Inflammatory macrophage treated with lipopolysaccharide for 1 hour (primary cell): ENCODE measurements at regions not wholly inside any gene's neighbourhood (a gene's known extent, or its start where the extent isn't known, plus 50 kb on each side); places are given as distances from the start of the nearest gene placed in this dataset.
A peak's percentile ranks its signal among the peaks of the same experiment; 100 is the strongest.

ENCODE experiments used
- DNase-seq, 2 donors: peaks; one replicate each; pipeline ENCODE4 v3.0.0-alpha.2; 2020 to 2022

DNA sequence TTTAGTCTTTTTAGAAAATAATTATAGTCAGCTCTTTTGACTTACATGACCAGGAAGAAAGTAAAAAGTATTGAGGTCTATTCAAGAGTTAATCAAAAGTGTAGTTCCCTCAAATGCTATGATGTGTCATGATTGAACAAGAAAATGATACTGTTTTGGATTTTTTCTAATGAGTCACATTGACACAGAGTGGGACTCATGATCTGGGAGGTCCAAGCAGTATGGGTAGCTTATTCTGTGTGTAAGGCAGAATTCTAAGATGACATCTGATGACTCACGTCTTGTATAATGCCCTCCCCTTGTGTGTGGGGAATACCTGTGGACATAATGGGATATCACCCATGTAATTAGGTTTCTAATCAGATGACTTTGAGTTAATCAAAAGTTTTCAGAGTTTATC is 178.1 kb upstream of the DDHD1 start:
- no peak for DNase-seq

DNA sequence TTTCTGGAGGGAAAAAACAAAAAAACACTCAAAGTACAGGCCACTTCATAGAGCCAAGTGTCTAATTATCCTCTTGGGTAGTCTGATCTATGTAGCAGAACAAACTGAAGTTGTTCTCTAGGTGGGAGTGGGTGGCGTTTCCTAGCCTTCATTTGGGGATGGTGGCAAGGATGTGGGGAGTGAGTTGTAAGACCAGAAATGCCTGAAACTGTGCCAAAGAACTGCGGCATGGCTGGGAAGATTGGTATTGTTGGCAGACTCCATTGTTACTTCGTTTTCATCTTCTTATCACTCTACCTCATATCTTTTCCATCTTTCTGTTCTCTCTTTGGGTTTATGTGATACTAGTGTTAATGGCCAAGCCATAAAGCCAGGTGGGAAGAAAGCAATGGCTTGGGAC is 177.3 kb upstream of the DDHD1 start:
- DNase-seq, result no peak

DNA sequence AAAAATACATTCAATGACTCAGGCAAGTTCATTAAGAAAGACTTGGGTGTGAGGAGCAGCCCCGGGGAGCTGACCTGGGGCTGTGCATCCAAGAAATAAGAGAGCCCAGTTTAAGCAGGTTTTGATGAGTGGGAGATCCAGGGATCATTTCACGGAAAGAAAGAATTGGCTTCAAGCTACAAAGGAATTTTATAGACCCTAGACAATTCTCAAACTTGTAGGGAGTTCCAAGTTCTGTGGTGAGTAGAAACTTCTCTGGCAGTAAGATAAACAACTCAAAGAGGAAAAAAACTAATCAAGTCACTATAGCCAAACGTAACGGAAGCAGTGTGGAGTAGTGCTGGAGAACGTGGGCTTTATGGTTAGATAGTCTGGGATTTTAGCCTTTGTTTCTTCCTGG is 175.7 kb upstream of the DDHD1 start:
- no peak for DNase-seq

DNA sequence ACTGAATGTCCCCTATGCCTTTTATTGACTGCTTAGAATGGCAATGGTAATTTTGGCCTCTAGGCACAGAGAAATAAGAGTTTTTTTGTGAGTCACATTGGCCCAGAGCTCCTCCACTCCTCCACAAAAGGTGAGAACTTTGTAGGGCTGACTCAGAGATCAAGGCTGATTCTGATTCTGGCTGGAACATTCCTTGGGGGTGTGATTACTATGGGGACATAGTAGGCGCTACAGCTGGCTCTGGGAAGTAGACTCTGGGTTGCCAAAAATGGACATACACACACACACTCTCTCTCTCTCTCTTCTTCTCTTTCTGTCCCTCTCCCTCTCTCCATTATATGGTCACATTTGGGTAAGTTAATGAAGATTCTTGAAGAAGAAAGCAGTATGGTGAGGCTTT is 174.6 kb upstream of the DDHD1 start:
- no peak for DNase-seq

DNA sequence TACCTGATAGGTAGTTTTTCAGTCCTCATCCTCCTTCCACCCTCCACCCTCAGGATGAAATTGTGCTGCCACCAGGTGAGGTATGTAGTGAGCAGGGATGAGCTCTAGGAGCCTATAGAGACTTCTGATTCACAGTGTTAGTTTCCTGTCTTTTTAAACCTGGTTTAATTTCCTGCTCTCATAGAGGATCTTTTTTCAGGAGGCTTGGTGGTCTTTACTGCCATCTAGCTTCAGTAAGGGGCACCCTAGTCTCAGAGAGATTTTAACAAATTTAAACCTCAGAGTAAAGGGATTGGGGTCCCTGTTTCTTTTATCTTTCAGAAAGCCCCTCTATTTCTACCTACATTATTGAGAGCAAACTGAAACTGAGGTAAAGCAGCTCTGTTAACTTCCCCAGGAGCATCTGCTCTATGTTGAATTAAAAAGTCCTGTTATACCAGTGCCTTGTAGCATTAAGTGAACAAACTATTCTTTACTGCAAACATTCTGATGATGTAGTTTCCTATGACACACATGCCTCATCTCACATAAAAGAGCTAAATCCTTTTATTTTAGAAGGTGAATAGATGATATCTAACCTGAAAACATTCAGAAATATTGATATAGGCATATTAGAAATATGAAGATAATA is 172.2 kb upstream of the DDHD1 start:
- no peak for DNase-seq

DNA sequence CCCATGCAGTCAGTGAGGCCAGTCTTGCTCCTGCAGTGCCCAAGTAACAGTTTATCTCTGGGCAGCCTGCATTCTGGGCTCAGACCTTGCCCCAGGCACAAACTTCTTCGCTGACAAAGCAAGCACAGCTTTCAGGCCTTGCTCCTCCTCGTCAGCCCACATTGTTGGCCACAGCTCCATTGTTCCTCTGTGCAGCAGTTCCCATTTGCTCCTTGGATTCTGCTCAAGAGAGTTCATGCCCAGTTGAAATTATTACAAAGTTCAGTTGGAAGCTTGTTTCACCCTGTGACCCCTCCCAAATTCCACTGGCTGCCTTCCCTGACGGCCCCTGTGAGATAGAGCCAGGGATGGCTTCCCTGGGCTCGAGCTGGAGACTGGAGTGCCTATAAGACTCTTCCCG is 163.4 kb upstream of the DDHD1 start:
- DNase-seq, result no peak

DNA sequence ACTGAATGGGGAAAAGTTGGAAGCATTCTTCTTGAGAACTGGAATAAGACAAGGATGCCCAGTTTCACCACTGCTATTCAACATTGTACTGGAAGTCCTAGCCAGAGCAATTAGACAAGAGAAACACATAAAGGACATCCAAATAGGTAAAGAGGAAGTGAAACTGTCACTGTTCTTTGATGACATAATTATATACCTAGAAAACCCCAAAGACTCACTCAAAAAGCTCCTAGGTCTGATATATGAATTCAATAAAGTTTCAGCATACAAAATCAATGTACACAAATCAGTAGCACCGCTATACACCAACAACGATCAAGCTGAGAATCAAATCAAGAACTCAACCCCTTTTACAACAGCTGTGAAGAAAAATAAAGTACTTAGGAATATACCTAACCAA is 157.3 kb upstream of the DDHD1 start:
- DNase-seq, result no peak

DNA sequence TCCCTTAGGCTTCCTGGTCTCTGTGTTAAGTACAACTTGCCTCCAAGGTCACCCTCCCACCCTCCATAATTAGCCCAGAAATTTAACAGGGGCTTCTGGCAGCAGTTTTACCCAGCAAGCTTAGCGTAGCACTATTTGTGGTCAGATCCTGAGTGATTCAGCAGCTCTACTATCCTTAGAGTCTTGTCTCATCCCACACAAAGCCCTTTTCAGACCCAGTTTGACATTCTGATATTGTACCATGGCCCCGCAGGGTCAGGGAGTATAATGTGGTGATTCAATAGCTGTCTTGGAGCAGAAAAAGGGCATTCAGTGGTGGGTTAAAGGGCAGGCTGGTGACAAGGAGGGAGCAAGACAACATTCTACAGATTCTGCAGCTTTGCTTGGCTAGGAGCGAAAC is 153.8 kb upstream of the DDHD1 start:
- DNase-seq, result no peak

DNA sequence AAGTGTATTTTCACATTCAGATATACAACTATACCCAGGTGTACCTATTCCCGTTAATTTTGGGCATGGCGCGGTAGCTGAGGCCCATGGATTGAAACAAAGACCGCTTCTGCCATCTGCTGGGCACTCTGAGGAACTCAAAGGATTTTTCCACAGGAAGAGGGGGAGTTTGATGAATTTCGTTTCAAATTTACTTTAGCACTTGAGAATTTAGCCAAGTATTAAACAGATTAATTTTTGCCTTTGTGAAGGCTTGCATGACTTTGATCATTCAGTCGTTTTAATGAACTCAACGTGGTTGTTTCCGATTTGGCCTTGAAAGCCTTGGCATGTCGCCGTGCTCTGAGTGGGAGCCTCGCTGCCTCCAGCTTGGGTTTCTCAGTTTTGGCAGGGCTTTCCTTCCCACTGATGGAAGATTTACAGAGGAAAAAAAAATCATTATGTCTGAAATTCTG is 153.2 kb upstream of the DDHD1 start:
- peak; percentile 10 to 46 for DNase-seq

DNA sequence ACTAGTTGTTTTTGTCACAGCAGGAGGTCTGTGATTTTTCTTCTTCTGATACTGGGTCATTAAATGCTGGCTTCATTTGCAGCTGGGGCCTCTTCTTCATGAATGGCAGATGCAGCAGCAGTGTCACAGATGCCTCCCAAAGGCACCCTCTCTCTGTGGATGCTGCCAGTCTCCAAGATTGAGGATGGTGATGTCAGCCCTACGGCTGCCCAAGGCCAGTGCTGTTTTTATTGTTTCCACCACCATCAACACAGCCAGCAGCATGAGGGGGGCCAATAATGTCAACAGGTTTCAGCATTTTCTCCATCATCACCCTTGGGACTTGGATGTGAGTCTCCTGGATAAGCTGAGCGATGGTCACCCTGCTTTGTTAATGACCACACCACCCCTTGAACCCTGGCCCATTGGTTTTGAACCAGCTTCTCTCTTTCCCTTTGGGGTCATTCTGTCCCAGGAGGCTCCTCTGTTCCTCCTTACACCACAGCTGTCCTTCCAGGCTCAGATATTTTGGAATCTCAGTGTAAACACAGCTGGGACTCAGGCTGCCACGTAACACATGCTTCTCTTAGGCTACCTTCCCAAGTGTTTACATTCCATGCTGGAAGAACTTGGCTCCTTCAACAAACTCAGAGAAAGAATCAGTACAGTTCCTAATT is 151.7 kb upstream of the DDHD1 start:
- no peak for DNase-seq

DNA sequence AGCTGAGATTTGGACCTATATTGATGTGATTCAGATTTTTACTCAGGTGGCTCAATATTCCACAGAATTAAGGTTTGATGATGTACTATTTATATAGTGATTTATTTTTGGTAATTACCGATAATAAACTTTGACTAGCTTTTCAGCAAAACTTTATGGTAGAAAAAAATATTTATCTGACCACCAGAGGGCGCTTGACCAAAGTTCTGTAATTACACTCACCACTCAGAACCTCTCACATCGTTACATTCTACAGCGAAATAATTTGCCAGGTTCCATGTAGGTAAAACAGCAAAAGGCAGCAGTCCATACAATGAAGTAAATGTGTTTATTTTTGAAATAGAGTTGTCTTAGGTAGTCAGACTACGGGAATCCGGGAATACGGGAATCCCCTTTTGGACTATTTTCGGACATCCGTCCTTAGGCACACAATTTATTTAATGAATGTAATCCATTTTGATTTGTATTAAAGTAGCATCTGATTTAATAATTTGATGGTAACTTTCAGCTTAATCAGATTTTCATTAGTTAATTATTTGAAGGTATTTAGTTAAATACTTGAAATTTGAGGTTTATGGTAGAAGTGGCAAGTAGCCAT is 143.0 kb upstream of the DDHD1 start:
- peak; percentile 21 to 82 for DNase-seq

DNA sequence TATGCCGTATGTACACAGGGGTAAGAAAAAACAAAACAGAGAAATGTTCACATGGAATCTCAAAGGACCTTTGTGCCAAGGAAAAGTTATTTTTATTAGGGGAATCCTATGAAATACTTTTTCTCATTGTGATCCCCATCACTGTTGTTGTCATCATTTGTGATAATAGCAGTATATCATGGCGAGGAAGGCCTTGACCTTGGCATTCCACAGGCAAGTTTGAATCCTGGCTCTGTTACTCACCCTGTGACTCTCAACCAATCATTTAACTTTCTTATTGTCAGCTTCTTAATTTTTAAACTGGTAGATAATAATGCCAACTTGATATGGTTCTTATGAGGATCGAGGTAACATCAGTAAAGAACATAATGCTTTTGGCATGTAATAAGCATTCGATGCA is 142.2 kb upstream of the DDHD1 start:
- no peak for DNase-seq

DNA sequence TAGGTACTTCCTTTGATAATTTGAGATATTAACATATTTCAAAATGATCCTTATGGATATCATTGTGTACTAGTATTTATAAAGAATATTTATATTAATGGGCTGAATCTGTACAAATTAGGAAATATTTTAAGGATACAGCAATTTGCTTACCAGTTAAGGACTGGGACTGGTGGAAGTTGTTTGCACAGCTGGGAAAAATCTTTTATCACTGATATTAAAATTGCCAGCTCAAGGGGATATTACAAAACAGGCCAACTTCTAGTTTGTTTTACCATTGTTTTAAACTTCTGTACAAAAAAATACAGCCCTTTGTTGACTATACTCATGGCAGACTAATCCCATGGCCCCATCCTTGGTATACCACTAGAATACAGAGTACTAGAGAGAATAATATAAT is 133.2 kb upstream of the DDHD1 start:
- no peak for DNase-seq

DNA sequence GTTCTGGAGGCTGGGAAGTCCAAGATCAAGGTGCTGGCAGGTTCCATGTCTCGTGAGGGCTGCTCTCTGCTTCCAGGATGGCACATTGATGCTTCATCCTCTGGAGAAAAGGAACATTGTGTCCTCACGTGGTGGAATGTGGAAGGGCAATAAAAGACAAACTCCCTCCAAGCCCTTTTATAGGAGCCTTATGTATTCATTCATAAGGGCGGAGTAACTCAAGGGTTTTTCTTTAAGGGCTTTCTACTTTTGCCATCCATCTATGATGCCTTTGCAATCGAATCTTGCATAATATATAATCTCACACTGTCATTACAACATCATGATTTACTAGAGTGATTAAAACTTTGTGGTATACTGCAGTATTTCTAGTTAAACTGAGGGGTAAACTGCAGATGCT is 132.7 kb upstream of the DDHD1 start:
- DNase-seq, result no peak

DNA sequence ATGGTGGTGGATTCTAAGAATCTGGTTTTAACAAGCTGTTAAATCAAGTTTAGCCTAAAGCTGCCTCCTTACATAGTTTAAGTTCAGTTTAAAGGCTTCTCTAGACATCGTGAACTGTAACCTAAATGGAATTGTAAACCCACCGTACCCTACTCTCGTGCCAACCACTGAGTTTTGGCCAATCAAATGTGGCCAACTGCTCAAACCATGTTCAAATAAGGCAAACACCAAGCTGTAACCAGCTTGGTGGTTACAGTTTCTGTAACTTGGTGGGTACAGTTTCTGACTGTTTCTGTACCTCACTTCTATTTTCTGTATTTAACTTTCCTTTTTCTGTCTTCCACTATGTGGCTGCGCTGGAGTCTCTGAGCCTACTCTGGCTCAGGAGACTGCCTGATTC is 131.9 kb upstream of the DDHD1 start:
- no peak for DNase-seq

DNA sequence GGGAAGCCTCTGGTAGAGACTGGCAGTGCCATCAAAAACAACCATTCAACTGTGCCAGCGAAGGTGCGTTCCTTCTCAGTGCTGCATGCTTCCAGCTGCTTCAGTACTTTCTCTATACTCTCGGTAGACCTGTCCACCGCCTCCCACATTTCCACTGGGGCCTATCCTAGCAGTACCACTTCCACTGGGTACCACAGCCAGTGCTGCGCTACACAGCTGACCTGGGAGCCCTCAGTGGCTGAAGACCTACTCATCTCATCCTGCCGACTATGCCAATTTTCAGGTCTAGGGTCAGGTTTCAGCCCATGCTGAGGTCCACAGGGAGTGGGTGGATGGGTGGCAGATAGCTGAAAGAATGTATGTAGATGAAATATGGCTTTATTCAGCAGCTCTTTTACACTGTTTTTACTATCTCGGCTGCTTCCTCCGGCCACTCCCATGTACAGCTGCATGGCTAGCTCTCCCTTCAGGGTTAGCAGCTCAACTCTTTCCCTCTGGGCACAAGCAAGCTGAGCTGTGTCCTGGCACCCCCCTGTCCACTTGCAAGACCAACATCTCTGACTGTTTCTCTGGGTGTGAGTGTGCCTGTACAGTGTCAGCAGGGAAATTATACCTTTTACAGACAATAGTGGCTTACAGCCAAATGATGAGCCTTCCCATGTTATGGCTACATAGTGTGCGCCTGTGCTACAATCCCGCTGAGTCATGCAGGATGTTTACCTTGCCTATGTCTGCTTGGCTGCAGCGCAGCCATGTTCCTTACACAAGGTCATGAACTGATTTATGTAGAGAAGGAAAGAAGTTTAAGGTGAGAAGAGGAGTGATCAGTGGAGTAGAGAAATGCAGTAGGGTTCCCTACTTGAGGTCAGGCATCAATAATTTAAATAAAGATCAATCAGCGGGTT is 125.7 kb upstream of the DDHD1 start:
- no peak for DNase-seq

DNA sequence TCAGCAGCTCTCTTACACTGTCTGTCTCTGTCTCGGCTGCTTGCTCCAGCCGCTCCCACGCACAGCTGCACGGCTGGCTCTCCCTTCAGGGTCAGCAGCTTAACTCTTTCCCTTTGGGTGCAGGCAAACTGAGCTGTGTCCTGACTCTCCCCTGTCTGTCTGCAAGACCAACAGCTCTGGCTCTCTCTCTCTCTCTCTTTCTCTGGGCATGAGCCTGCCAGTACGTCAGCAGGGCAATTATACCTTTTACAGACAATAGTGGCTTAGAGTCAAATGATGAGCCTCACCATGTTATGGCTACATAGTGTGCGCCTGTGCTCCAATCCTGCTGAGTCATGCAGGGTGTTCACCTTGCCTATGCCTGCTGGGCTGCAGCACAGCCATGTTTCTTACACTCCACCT is 120.5 kb upstream of the DDHD1 start:
- no peak for DNase-seq

DNA sequence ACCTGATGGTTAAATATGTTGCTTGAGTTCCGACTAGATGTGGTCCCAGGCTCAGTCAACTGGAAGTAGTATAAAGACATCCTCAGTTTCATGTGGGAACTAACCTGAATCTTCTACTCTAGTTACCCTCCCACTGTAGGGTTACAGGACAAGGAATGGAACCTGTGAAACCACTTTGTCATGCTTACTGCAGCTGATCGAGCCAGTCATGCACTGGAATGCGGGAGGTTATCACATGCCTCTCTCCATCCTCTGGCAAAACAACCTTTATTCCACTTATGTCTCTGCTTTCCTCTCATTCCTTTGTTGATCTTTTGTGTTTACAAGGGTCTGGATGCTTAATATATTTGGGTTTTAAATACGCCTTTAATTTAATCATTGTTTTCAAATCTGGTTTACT is 111.9 kb upstream of the DDHD1 start:
- DNase-seq, result no peak

DNA sequence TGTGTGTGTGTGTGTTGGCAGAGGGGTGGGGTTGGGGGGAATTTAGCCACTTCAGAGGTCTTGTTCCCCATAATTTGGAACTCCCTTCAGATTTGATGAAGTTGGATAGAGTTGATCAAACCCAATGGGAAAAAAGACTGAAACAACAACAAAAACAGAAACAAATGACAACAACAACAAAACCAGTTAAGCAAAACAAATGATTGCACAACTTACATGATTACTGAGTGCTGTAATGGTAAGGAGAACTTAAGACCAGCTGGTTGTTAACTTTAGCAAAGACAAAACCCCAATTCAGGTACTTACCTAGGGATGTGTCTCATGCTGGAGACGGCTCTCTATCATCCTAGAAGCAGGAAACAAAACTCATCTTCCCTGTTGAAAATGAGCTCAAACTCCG is 107.8 kb upstream of the DDHD1 start:
- no peak for DNase-seq

DNA sequence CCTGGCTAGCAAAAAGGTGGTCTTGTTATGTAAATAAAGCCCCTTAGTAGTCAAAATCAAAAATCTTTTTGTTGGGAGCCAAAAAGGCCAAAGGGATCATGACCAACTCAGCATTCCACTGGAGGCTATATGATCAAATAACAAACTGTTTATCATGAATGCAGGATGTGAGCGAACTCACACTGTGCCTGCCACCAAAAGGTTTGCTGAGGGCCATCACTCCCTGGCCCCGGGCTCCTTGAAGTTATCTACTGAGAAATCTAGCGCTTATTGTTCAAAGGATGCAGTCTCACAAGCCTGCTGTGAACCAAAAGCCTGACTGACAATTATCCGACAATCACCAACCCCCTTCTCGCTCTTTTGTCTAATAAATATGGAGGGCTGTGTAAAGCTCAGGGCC is 107.2 kb upstream of the DDHD1 start:
- DNase-seq, result no peak

DNA sequence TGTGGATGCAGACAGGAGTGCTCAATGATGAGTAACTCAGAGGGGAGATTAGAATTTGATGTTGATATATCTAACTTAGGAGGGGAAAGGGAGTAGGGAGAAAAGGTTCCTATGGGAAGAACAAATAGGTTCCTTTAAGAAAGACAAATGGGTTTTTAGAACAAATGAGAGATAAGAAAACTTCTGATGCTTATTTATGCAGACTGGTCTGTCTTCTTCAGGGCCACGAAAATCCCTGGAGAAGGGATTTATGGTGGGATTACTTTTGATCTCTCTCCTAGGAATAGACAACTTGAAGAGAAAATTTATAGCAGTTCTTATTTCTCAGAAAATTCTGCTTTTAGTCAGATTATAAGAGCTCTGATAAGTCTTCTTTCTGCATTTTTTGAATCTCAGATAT is 99.0 kb upstream of the DDHD1 start:
- DNase-seq, result no peak

DNA sequence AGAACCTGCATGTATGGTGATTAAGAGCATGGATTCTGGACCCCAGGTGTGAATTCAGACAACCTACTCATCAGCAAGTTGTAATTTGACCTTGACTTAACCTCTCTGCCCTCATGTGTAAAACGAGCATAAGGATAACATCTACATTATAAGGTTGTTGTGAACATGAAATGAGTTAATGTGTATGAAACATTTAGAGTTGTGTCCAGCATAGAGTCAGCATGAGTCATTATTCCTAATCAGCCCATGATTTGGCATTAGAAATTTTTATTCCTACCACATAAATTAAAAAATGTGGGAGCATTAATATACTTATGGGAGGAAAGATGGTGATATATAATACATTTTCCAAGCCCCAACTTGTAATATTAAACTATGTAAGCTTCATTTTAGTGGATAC is 95.9 kb upstream of the DDHD1 start:
- no peak for DNase-seq

DNA sequence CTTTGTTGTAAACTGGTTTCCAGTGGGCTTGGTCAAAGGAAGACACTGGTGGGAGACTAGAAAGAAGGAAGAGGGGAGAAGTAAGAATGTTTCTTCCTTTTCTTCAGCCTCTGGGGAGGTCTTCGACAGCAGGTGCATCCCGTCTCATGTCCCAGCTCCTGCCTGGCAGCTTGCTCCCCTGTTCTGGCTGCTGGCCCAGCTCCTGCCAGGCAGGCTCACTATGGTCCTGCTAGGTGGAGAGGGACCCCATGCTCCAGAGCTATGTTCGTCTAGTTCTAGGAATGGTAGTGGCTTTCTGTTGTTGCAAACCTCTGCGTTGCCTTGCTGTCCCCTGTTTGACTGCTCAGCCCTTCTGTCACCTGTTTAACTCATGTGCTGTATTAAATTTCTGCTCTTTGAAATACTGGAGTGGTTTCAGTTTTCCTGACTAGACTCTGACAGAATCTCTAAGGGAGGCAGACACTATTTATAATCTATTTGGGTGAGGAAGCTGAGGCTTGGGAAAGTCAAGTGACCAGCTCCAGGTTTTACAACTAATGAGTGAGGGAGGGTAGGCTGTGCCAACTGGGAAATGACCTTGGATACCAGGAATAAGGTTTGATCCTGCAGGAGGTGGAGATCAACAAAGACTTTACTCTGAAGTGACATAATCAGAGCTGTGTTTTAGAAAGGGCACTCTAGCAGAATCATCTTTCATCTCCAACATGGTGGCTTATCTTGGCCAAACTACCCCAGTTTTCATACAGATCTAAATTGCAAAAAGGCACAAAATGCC is 94.7 kb upstream of the DDHD1 start:
- DNase-seq, result no peak
